ENCODE measurements at regions not wholly inside any gene's neighbourhood (a gene's known extent, or its start where the extent isn't known, plus 50 kb on each side); places are given as distances from the start of the nearest gene placed in this dataset.

DNA sequence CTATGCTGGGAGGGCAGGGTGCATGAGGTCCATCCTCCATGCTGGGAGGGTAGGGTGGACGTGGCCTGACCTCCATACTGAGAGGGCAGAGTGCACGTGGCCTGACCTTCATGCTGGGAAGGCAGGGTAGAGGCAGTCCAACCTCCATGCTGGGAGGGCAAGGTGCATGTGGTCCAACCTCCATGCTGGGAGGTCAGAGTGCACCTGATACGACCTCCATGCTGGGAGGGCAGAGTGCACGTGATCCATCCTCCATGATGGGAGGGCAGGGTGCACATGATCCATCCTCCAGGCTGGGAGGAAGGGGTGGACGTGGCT lies 622.2 kb downstream of the BRD1 start:
- peaks cover 0 to 2% (median 0%) of the 10 kb centered on the region in 4 donors for H3K4me1 Mint-ChIP-seq
- H3K36me3 ChIP-seq (ENCODE audit: control insufficient read depth, insufficient read depth, low read length): no peaks in the 10 kb centered on the region
- no peaks in the 10 kb centered on the region for H3K27me3 Mint-ChIP-seq
- H3K36me3 Mint-ChIP-seq: no peaks in the 10 kb centered on the region
- H3K27ac ChIP-seq (ENCODE audit: insufficient read depth, low read length, poor library complexity, severe bottlenecking): no peak overlapping the region
- H3K27ac Mint-ChIP-seq: no peak overlapping the region
- DNase-seq (no peak), ATAC-seq (ENCODE audit: low read depth in 2 of 2) (no peak)
- H3K9me3 Mint-ChIP-seq: no peaks in the 10 kb centered on the region
- no peaks in the 10 kb centered on the region for H3K4me1 ChIP-seq (ENCODE audit: control insufficient read depth, insufficient read depth, low read length, poor library complexity, severe bottlenecking)
- no peaks in the 10 kb centered on the region for H3K27me3 ChIP-seq (ENCODE audit: control insufficient read depth, insufficient read depth, low read length)
- no peak overlapping the region for H3K4me3 ChIP-seq (ENCODE audit: low read depth, low read length)
- H3K9me3 ChIP-seq (ENCODE audit: control insufficient read depth in 2 of 2, low read length in 2 of 2): no peaks in the 10 kb centered on the region
- no peak overlapping the region for H3K4me3 Mint-ChIP-seq

DNA sequence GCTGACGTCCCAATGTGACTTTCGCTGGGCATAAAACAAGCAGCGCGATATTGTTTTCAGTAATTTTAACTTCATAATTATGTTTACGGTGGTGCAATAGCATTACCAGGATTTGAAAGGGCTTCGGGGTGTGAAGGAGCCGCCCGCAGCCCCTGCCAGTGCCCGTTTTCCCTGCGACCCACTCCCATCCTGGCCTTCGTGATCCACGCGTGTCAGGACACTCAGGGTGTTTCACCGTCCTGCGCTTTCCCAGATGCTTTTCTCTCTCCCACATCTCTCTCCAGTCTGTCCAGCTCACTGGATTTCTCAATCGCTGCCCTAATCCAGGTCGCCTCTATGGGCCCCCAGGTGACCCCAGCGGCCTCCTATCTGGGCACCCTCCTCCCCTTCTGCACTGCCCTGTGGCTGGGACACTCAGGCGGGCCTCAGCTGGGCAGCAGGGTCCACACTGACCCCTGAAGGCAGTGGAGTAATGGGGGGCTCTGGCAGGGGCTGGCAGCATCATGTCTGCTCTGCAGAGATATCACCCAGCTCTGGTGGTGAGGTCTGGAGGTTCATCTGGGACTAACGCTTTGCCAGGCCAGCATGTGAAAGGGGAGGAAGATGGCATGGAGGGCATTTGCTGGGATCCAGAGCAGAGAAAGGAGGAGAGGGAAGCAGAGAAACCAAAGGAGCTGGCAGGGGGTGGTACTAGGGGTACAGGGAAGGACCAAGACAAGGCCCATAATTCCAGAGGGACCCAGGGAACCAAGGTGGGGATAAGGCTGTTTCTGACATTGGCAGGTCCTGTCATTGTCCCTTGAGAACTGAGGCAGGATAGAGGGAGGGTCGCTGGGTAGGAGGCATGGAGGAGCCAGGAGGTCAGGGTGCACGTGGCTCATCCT lies 622.8 kb downstream of the BRD1 start:
- H3K9me3 ChIP-seq (ENCODE audit: control insufficient read depth in 2 of 2, low read length in 2 of 2): no peaks in the 10 kb centered on the region
- H3K27me3 ChIP-seq (ENCODE audit: control insufficient read depth, insufficient read depth, low read length): no peaks in the 10 kb centered on the region
- no peaks in the 10 kb centered on the region for H3K36me3 ChIP-seq (ENCODE audit: control insufficient read depth, insufficient read depth, low read length)
- Mint-ChIP-seq H3K9me3 (no peaks in the 10 kb centered on the region), H3K27ac (peak overlapping the region in 1 of 3 donors; percentile 53), H3K27me3 (no peaks in the 10 kb centered on the region), H3K36me3 (no peaks in the 10 kb centered on the region), H3K4me3 (no peak overlapping the region), H3K4me1 (peaks cover 0 to 2% (median 0%) of the 10 kb centered on the region in 4 donors)
- ATAC-seq (ENCODE audit: low read depth in 2 of 2): no peak
- no peak for DNase-seq
- H3K4me1 ChIP-seq (ENCODE audit: control insufficient read depth, insufficient read depth, low read length, poor library complexity, severe bottlenecking): no peaks in the 10 kb centered on the region
- no peak overlapping the region for H3K27ac ChIP-seq (ENCODE audit: insufficient read depth, low read length, poor library complexity, severe bottlenecking)
- no peak overlapping the region for H3K4me3 ChIP-seq (ENCODE audit: low read depth, low read length)

DNA sequence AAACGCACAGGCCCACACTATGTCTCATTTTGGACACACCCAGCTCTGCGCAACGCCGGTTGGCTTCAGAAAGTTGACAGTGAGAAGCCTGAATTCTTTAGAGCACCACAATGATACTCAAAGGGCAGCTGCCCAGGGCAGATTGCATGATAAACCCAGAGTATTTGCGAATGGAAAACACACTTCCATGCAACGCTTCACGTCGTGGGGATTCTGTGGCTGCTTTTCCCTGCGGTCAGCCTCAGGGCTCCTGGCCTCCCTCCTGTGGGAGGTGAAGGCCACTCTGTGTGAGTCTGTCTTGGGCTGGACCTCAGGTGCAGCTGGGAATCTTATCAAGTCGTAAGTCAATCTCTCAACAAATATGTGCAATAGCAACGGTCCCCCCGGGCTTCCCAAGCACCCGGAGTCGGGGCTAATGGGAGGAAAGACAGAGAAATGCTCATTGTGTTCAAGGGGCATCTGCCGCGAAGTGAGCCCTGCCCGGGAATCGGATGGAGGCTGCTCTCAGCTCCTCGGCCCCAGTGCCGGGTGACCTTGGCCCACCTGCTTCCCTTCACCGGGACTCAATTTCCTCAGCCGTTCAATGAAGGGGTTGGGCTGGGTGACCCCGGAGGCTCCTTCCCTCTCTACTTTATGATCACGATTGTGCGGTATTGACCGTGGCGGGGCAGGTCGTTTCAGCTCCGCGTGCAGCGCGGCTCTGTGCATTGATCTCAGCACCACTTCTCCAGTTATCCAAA lies 623.6 kb downstream of the BRD1 start:
- H3K27ac Mint-ChIP-seq: no peak overlapping the region
- H3K9me3 ChIP-seq (ENCODE audit: control insufficient read depth in 2 of 2, low read length in 2 of 2): no peaks in the 10 kb centered on the region
- no peaks in the 10 kb centered on the region for H3K27me3 ChIP-seq (ENCODE audit: control insufficient read depth, insufficient read depth, low read length)
- H3K4me1 ChIP-seq (ENCODE audit: control insufficient read depth, insufficient read depth, low read length, poor library complexity, severe bottlenecking): no peaks in the 10 kb centered on the region
- DNase-seq (no peak), ATAC-seq (ENCODE audit: low read depth in 2 of 2) (no peak)
- no peak overlapping the region for H3K4me3 Mint-ChIP-seq
- H3K9me3 Mint-ChIP-seq: no peaks in the 10 kb centered on the region
- H3K4me1 Mint-ChIP-seq: peaks cover 0 to 2% (median 0%) of the 10 kb centered on the region in 4 donors
- H3K27me3 Mint-ChIP-seq: no peaks in the 10 kb centered on the region
- no peaks in the 10 kb centered on the region for H3K36me3 ChIP-seq (ENCODE audit: control insufficient read depth, insufficient read depth, low read length)
- no peaks in the 10 kb centered on the region for H3K36me3 Mint-ChIP-seq
- no peak overlapping the region for H3K27ac ChIP-seq (ENCODE audit: insufficient read depth, low read length, poor library complexity, severe bottlenecking)
- no peak overlapping the region for H3K4me3 ChIP-seq (ENCODE audit: low read depth, low read length)

DNA sequence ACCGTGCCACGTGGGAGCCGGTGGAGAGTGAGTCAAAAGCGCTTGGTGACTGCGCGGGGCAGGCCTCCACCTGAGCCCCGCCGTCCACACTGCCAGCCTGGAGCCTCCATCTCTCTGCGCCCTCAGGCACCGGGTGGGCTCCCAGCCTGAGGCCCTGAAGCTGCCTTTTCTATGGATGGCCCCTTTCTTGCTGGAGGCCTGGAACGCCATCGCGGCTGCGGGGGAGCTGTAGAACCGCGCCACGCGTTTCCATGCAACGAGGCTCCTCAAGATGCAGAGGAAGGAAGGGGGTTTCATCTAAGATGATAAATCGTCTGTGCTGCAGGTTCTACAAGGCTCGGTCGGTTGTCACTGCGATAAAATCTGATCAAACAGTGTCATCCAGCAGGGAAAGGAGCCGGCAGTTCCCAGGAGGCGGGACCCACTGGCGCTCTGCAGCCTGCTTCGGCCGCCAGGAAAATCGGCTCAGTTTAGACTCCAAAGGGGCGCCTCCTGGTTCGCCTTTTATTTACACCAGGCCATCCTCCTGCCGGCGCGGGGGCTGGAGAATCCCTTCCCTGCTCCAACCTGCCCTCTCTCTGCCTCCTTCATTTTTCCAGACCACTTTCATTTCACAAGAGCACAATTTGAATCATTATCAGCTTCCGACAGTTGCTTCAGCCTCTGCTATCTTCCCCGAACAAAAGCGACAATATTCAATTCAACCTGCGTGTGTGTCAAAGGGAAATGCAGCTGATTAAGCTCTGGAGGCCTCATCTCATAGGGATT lies 624.4 kb downstream of the BRD1 start:
- Histone ChIP-seq H3K36me3 (ENCODE audit: control insufficient read depth, insufficient read depth, low read length) (no peaks in the 10 kb centered on the region), H3K27ac (ENCODE audit: insufficient read depth, low read length, poor library complexity, severe bottlenecking) (no peak overlapping the region), H3K27me3 (ENCODE audit: control insufficient read depth, insufficient read depth, low read length) (no peaks in the 10 kb centered on the region), H3K4me1 (ENCODE audit: control insufficient read depth, insufficient read depth, low read length, poor library complexity, severe bottlenecking) (no peaks in the 10 kb centered on the region), H3K9me3 (ENCODE audit: control insufficient read depth in 2 of 2, low read length in 2 of 2) (no peaks in the 10 kb centered on the region), H3K4me3 (ENCODE audit: low read depth, low read length) (no peak overlapping the region)
- Mint-ChIP-seq H3K36me3 (no peaks in the 10 kb centered on the region), H3K27me3 (no peaks in the 10 kb centered on the region), H3K9me3 (no peaks in the 10 kb centered on the region), H3K27ac (no peak overlapping the region), H3K4me3 (no peak overlapping the region), H3K4me1 (no peaks in the 10 kb centered on the region)
- ATAC-seq (ENCODE audit: low read depth in 2 of 2): no peak
- no peak for DNase-seq

DNA sequence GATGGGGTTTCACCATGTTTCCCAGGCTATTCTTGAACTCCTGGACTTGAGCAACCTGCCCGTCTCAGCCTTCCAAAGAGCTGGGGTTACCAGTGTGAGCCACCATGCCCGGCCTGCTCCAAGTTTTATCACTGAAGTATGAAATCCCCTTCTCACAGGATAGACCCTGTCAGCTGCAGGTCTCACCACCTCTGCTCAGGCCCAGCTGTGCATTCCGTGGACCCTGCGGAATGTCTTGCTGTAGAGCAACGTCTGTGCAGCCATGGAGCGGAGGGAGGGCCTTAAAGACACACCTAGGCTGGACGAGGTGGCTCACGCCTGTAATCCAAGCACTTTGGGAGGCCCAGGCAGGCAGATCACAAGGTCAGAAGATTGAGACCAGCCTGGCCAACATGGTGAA lies 625.4 kb downstream of the BRD1 start:
- no peaks in the 10 kb centered on the region for H3K9me3 Mint-ChIP-seq
- no peak overlapping the region for H3K4me3 ChIP-seq (ENCODE audit: low read depth, low read length)
- H3K4me1 ChIP-seq (ENCODE audit: control insufficient read depth, insufficient read depth, low read length, poor library complexity, severe bottlenecking): no peaks in the 10 kb centered on the region
- no peak for DNase-seq
- H3K9me3 ChIP-seq (ENCODE audit: control insufficient read depth in 2 of 2, low read length in 2 of 2): no peaks in the 10 kb centered on the region
- no peaks in the 10 kb centered on the region for H3K27me3 Mint-ChIP-seq
- no peaks in the 10 kb centered on the region for H3K36me3 ChIP-seq (ENCODE audit: control insufficient read depth, insufficient read depth, low read length)
- no peaks in the 10 kb centered on the region for H3K27me3 ChIP-seq (ENCODE audit: control insufficient read depth, insufficient read depth, low read length)
- no peak overlapping the region for H3K27ac Mint-ChIP-seq
- no peaks in the 10 kb centered on the region for H3K36me3 Mint-ChIP-seq
- ATAC-seq (ENCODE audit: low read depth in 2 of 2): no peak
- H3K4me1 Mint-ChIP-seq: no peaks in the 10 kb centered on the region
- H3K27ac ChIP-seq (ENCODE audit: insufficient read depth, low read length, poor library complexity, severe bottlenecking): no peak overlapping the region
- no peak overlapping the region for H3K4me3 Mint-ChIP-seq

- Mint-ChIP-seq H3K4me1 (no peaks in the 10 kb centered on the region), H3K36me3 (no peaks in the 10 kb centered on the region), H3K4me3 (no peak overlapping the region), H3K27ac (no peak overlapping the region), H3K9me3 (no peaks in the 10 kb centered on the region), H3K27me3 (no peaks in the 10 kb centered on the region)
- Histone ChIP-seq H3K4me3 (ENCODE audit: low read depth, low read length) (no peak overlapping the region), H3K4me1 (ENCODE audit: control insufficient read depth, insufficient read depth, low read length, poor library complexity, severe bottlenecking) (no peaks in the 10 kb centered on the region), H3K9me3 (ENCODE audit: control insufficient read depth in 2 of 2, low read length in 2 of 2) (no peaks in the 10 kb centered on the region), H3K36me3 (ENCODE audit: control insufficient read depth, insufficient read depth, low read length) (no peaks in the 10 kb centered on the region), H3K27me3 (ENCODE audit: control insufficient read depth, insufficient read depth, low read length) (no peaks in the 10 kb centered on the region), H3K27ac (ENCODE audit: insufficient read depth, low read length, poor library complexity, severe bottlenecking) (no peak overlapping the region)
- DNase-seq: no peak
- ATAC-seq (ENCODE audit: low read depth in 2 of 2): no peak
Observed at GRCh38 chr22:49201046-49201970, 626.4 kb downstream of the BRD1 start.

DNA sequence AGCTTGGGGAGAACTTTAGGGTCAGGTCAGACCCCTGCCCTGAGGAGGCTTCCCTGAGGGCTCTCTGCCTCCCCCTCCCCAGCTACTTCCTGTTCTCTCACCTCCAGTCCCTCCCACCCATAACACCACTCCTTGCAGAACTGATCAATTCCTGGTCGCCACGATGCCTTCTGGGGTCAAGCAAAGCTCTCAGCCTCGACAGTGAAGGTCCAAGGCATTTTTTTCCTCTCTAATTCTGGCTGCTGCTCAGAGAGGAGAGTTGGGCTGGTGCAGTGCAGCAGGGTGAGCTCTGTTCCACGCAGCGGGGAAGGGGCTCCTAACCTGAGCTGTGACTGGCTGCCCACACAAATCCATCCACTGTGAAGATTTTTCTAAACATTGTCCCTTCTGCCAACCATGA lies 628.4 kb downstream of the BRD1 start:
- DNase-seq (no peak), ATAC-seq (ENCODE audit: low read depth in 2 of 2) (no peak)
- Histone ChIP-seq H3K36me3 (ENCODE audit: control insufficient read depth, insufficient read depth, low read length) (no peaks in the 10 kb centered on the region), H3K27me3 (ENCODE audit: control insufficient read depth, insufficient read depth, low read length) (no peaks in the 10 kb centered on the region), H3K27ac (ENCODE audit: insufficient read depth, low read length, poor library complexity, severe bottlenecking) (no peak overlapping the region), H3K4me3 (ENCODE audit: low read depth, low read length) (no peak overlapping the region), H3K9me3 (ENCODE audit: control insufficient read depth in 2 of 2, low read length in 2 of 2) (no peaks in the 10 kb centered on the region), H3K4me1 (ENCODE audit: control insufficient read depth, insufficient read depth, low read length, poor library complexity, severe bottlenecking) (no peaks in the 10 kb centered on the region)
- Mint-ChIP-seq H3K4me1 (no peaks in the 10 kb centered on the region), H3K4me3 (no peak overlapping the region), H3K9me3 (no peaks in the 10 kb centered on the region), H3K27ac (no peak overlapping the region), H3K27me3 (no peaks in the 10 kb centered on the region), H3K36me3 (no peaks in the 10 kb centered on the region)
